PC-3 (cell line): ENCODE measurements at regions not wholly inside any gene's neighbourhood (a gene's known extent, or its start where the extent isn't known, plus 50 kb on each side); places are given as distances from the start of the nearest gene placed in this dataset.

Experiments
- ATAC-seq: fragments of 200-7000 bp; cut with Tn5 transposase; 2 replicates; pipeline ENCODE4 v1.9.1; 2020; ENCODE audit warnings: mild to moderate bottlenecking, moderate library complexity
- BruUV-seq: library from RNA; stranded (reverse); fragments of 400-500 nt; replicated peaks from 2 replicates; lab custom pipeline; 2021; lab: Mats Ljungman, UMichigan
- CTCF ChIA-PET: fragments of 300-600 bp; sonication (Branson Sonifier 250); formaldehyde crosslinking; loops from one replicate; lab custom pipeline; 2022; ENCODE audit warnings: antibody characterized with exemption; lab: Charles Lee
- POLR2A ChIA-PET: fragments of 300-600 bp; sonication (Branson Sonifier 250); formaldehyde crosslinking; loops from one replicate; lab custom pipeline; 2022; ENCODE audit warnings: antibody characterized with exemption; ENCODE audit not compliant: unreplicated experiment; lab: Charles Lee
- DNase-seq: peaks from one replicate; pipeline ENCODE4 v3.0.0-alpha.2; 2015
- H2AFZ ChIP-seq: fragments of 300-600 bp; sonication (generic); 2 replicates; pipeline ENCODE4 v1.6.0; 2016; ENCODE audit warnings: antibody characterized with exemption, low read length
- H3F3A ChIP-seq: fragments of 300-600 bp; sonication (generic); one replicate; pipeline ENCODE4 v1.6.0; 2017; ENCODE audit warnings: antibody characterized with exemption, low read length, control low read depth, mild to moderate bottlenecking; ENCODE audit not compliant: unreplicated experiment
- H3K27ac ChIP-seq: fragments of 300-600 bp; sonication (generic); 2 replicates; pipeline ENCODE4 v1.5.1; 2016; ENCODE audit warnings: mild to moderate bottlenecking, low read length
- H3K27me3 ChIP-seq: fragments of 300-600 bp; sonication (generic); 2 replicates; pipeline ENCODE4 v1.6.1; 2016; ENCODE audit warnings: low read length, mixed read lengths
- H3K36me3 ChIP-seq: fragments of 300-600 bp; sonication (generic); 2 replicates; pipeline ENCODE4 v1.6.1; 2016; ENCODE audit warnings: low read depth, mixed run types, low read length, mixed read lengths
- H3K4me1 ChIP-seq: fragments of 300-600 bp; sonication (generic); 2 replicates; pipeline ENCODE4 v1.5.1; 2016; ENCODE audit warnings: low read length; ENCODE audit not compliant: insufficient read depth
- H3K4me2 ChIP-seq: fragments of 300-600 bp; sonication (generic); 2 replicates; pipeline ENCODE4 v1.6.0; 2016; ENCODE audit warnings: low read length
- H3K4me3 ChIP-seq: fragments of 300-600 bp; sonication (generic); 2 replicates; pipeline ENCODE4 v1.5.1; 2016; ENCODE audit warnings: mild to moderate bottlenecking, low read length, mixed read lengths
- H3K79me2 ChIP-seq: fragments of 300-600 bp; sonication (generic); 2 replicates; pipeline ENCODE4 v1.6.1; 2017; ENCODE audit warnings: low read length, mixed read lengths
- H3K9ac ChIP-seq: fragments of 300-600 bp; sonication (generic); 2 replicates; pipeline ENCODE4 v1.6.0; 2016; ENCODE audit warnings: mild to moderate bottlenecking, low read length
- H3K9me2 ChIP-seq: fragments of 300-600 bp; sonication (generic); replicated peaks from 2 replicates; pipeline ENCODE4 v1.6.1; 2016; ENCODE audit warnings: mixed run types, low read length, mixed read lengths
- H3K9me3 ChIP-seq: fragments of 300-600 bp; sonication (generic); 2 replicates; pipeline ENCODE4 v1.6.1; 2016; ENCODE audit warnings: low read length, mixed read lengths
- H4K20me1 ChIP-seq: fragments of 300-600 bp; sonication (generic); 2 replicates; pipeline ENCODE4 v1.6.1; 2016; ENCODE audit warnings: low read length, mixed read lengths
- EZH2 ChIP-seq: fragments of 300-600 bp; sonication (generic); IDR thresholded peaks from one replicate; pipeline ENCODE4 v1.6.1; 2017; ENCODE audit warnings: antibody characterized with exemption, mild to moderate bottlenecking, low read length; ENCODE audit not compliant: unreplicated experiment
- EZH2phosphoT487 ChIP-seq: fragments of 300-600 bp; sonication (generic); IDR thresholded peaks from 2 replicates; pipeline ENCODE4 v1.6.1; 2018; ENCODE audit warnings: mild to moderate bottlenecking, antibody characterized with exemption, low read length, borderline replicate concordance
- intact Hi-C: fragments of 100-400 bp; cut with micrococcal nuclease; formaldehyde crosslinking; loops from 2 replicates; pipeline ENCODE4 v1.9.0; 2023
- TF ChIP-seq, protein P1 (sequence below): fragments of 300-600 bp; sonication (generic); conservative IDR thresholded peaks from 2 replicates; pipeline ENCODE4 v1.5.1; 2017; ENCODE audit warnings: antibody characterized with exemption, low read depth, mild to moderate bottlenecking, low read length

DNA sequence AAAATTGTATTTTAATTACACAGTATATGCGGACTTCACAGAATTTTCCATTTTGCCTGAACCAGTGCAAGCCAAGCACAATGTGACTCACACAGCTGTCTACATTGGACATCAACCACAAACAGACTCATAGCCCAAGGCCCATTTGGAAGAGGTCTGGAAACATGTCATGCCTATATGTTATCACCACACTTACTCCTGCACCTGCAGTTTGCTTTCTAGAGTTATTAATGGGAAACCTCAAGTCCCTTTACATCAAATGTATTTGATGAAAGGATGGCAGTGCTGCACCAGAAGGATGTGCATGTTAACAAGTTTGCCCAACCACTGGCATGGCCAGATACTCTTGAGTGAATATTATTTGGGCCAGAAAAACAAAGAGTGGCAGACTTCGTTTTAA is 548.9 kb upstream of the CDH2 start:
- no peak overlapping the region for H2AFZ ChIP-seq
- CTCF ChIA-PET, result no interaction called here
- H3K4me3 ChIP-seq, result no peak overlapping the region
- POLR2A ChIA-PET, result no interaction called here
- ATAC-seq, result peak; percentile 96
- no peaks in the 10 kb centered on the region for H3K36me3 ChIP-seq
- no peaks in the 10 kb centered on the region for H3K79me2 ChIP-seq
- no peaks in the 10 kb centered on the region for H3F3A ChIP-seq
- BruUV-seq, result no TSS peak
- no peaks in the 10 kb centered on the region for H3K9me2 ChIP-seq
- no peak overlapping the region for H3K4me2 ChIP-seq
- H3K9ac ChIP-seq, result no peak overlapping the region
- H3K27ac ChIP-seq, result no peak overlapping the region
- peak; percentile 80 for DNase-seq
- H3K9me3 ChIP-seq, result no peaks in the 10 kb centered on the region
- no peaks in the 10 kb centered on the region for H4K20me1 ChIP-seq
- H3K27me3 ChIP-seq, result no peaks in the 10 kb centered on the region
- TF ChIP-seq, protein P1, sequence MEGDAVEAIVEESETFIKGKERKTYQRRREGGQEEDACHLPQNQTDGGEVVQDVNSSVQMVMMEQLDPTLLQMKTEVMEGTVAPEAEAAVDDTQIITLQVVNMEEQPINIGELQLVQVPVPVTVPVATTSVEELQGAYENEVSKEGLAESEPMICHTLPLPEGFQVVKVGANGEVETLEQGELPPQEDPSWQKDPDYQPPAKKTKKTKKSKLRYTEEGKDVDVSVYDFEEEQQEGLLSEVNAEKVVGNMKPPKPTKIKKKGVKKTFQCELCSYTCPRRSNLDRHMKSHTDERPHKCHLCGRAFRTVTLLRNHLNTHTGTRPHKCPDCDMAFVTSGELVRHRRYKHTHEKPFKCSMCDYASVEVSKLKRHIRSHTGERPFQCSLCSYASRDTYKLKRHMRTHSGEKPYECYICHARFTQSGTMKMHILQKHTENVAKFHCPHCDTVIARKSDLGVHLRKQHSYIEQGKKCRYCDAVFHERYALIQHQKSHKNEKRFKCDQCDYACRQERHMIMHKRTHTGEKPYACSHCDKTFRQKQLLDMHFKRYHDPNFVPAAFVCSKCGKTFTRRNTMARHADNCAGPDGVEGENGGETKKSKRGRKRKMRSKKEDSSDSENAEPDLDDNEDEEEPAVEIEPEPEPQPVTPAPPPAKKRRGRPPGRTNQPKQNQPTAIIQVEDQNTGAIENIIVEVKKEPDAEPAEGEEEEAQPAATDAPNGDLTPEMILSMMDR, result no peak
- TF ChIP-seq EZH2phosphoT487 (no peak), EZH2 (no peak)
- H3K4me1 ChIP-seq, result peaks cover 21% of the 10 kb centered on the region
- intact Hi-C loops, result no loop called here

DNA sequence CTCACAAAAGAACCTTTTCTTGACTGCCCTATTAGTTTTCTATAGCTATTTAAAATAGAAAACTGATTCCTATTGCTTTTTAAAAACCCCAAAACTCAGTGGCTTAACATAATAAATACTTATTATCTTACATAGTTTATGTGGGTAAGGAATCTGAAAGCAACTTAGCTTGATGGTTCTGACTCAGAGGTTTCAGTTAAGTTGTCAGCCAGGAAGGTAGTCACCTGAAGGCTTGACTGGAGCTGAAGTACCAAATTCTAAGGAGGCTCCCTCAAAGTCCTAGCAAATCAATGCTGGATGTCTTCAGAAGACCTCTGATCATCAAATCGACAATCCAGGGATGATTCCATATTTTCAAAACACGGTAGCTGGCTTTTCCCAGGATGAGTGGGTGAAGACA is 546.6 kb upstream of the CDH2 start:
- Histone ChIP-seq H3K27ac (no peak overlapping the region), H3K36me3 (no peaks in the 10 kb centered on the region), H3K4me1 (peaks cover 7% of the 10 kb centered on the region), H3F3A (no peaks in the 10 kb centered on the region), H4K20me1 (no peaks in the 10 kb centered on the region), H3K9me2 (no peaks in the 10 kb centered on the region), H3K9ac (no peak overlapping the region), H3K4me3 (no peak overlapping the region), H3K9me3 (no peaks in the 10 kb centered on the region), H3K79me2 (no peaks in the 10 kb centered on the region), H3K27me3 (no peaks in the 10 kb centered on the region), H2AFZ (no peak overlapping the region), H3K4me2 (no peak overlapping the region)
- DNase-seq, result peak; percentile 20
- ATAC-seq, result no peak
- TF ChIP-seq EZH2phosphoT487, result no peak
- TF ChIP-seq, protein P1, result no peak
- TF ChIP-seq EZH2, result no peak
- BruUV-seq, result no TSS peak
- POLR2A ChIA-PET, result no interaction called here
- CTCF ChIA-PET, result no interaction called here
- intact Hi-C loops, result no loop called here

GRCh38 chr18:28718696-28719095 is 541.8 kb upstream of the CDH2 start:
- Histone ChIP-seq H3K4me2 (no peak overlapping the region), H4K20me1 (no peaks in the 10 kb centered on the region), H3K9me2 (no peaks in the 10 kb centered on the region), H2AFZ (no peak overlapping the region), H3K36me3 (no peaks in the 10 kb centered on the region), H3F3A (no peaks in the 10 kb centered on the region), H3K79me2 (no peaks in the 10 kb centered on the region), H3K4me1 (no peaks in the 10 kb centered on the region), H3K27ac (no peak overlapping the region), H3K9ac (no peak overlapping the region), H3K9me3 (no peaks in the 10 kb centered on the region), H3K27me3 (no peaks in the 10 kb centered on the region), H3K4me3 (no peak overlapping the region)
- no TSS peak for BruUV-seq
- intact Hi-C loops, result no loop called here
- no peak for TF ChIP-seq EZH2phosphoT487
- TF ChIP-seq, protein P1, result no peak
- TF ChIP-seq EZH2, result no peak
- DNase-seq, result no peak
- ChIA-PET POLR2A (no interaction called here), CTCF (no interaction called here)
- ATAC-seq, result no peak
